GM18502 (cell line): ENCODE measurements at regions not wholly inside any gene's neighbourhood (a gene's known extent, or its start where the extent isn't known, plus 50 kb on each side); places are given as distances from the start of the nearest gene placed in this dataset.

Experiments
- ATAC-seq: cut with Tn5 transposase; IDR thresholded peaks from one replicate; pipeline ENCODE4 v1.9.1; 2021; ENCODE audit warnings: mild to moderate bottlenecking; ENCODE audit not compliant: unreplicated experiment, poor library complexity

- no peak for ATAC-seq
Observed at GRCh38 chr12:105933671-105934665, 204.8 kb downstream of the NUAK1 start.

DNA sequence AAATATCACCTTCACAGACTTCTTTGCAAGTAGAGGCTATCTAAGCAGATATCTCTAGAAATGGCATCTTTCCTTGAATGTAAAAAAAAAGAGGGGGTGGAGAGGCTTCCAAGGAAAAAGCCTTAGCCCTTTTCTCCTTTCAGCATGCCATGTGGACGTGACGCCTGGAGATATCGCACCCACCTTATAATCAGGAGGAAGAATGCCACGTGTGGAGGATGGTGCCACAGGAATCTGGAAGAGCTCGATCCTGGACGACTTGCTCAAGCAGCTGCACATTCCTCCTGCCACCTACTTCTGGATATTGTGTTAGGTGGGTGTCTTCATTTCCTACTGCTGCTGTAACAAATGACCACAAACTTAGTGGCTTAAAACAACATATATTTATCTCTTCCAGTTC is 203.6 kb downstream of the NUAK1 start:
- ATAC-seq: no peak

GRCh38 chr12:105935981-105936380 is 202.8 kb downstream of the NUAK1 start:
- no peak for ATAC-seq

DNA sequence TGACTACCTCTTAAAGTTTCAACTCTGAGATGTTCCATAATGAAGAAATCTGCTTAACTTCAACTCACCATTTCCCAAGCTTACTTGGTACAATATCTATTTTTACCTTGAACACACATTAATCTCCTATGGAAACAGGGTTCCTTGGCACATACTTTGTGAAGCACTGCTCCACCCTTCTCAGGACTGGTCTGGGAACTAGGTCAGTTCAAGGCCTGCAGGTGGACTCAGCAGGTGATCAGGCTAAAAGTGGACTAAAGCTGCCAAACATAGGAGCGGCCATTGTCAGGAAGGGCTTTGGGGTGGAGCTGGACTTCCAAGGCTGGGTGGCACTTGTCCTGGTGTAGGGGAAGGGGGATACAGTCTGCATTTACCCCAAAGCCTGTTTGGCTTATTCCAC is 202.3 kb downstream of the NUAK1 start:
- no peak for ATAC-seq

GRCh38 chr12:105937009-105937408 is 201.7 kb downstream of the NUAK1 start:
- ATAC-seq: no peak

DNA sequence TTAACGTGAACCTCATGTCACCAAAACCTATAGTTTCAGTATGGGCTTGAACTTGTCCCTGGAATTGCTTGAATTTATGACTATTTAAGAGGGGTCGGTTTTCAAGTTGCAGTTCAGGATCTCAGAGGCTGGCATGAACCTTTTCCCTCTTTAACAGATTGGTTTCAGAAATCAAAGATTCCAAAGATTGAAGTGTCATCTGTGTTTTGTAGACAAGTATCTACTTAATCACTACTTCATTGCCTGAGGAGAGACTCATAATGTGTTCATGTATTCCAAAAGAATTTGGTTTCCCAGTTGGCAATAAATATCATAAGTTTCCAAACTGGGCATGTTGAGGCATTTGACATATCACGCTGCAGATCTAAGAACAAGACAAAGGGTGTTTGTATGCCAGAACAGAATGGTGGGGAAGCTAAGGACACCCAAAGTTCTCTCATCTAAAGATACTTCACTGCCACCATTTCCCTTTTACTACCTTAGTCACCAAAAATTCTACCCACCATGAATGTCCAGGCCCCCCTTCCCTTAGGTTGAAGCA is 199.5 kb downstream of the NUAK1 start:
- no peak for ATAC-seq

GRCh38 chr12:105942281-105942680 is 196.5 kb downstream of the NUAK1 start:
- ATAC-seq: no peak

DNA sequence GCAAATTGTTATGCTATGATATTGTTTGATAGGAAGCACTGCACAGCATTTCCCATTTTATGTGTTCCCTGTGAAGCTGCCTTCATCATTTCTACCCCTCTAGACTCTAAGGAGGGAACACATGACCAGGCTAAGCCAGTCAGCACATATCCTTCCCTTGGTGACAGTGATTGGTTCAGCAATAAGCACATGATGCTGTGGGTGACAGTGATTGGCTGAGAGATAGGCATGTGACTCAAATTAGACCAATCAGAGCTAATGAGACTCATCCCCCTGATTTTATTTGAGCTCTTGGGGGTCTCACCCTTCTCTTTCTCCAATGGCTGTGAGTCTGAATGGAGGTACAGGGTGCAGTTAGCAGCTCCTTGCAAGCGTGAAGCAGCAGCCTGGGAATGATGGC is 195.2 kb downstream of the NUAK1 start:
- no peak for ATAC-seq

DNA sequence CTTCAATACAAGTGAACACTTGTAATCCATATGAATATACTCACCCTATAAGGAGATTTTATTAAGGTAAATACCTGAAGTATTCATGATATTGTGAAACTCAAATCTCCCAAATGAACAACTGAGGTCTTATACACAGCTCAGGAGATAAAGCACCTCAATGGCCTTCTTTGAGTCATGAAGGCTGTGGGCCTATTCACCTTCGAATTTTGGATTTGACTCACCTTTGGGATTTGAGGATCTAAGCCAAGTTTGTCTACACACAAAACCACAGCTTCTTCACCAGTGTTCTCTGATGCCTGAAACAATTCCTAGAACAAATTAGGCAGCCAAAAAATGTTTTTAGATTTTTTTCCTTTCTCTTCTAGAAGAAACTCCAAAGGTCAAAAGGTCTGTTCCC is 194.1 kb downstream of the NUAK1 start:
- no peak for ATAC-seq

DNA sequence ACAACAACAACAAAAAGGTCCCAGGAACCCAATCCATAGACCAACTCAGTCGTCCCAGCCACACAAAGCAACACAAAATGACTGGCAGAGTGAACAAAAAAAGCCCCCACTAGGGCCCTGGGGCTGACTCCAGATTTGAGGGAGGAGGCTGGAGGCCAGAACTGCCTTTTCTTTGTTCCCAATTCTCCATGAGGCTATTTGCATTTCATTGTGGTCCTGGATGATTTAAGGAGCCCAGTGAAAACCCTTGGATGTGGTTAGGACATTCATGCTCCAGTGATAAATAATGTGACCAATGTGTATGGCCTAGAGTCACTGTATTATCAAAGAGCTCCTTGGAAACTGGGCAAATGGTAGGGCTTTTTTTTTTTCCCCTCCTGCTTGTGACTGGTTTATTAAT is 192.9 kb downstream of the NUAK1 start:
- ATAC-seq: no peak

- no peak for ATAC-seq
Observed at GRCh38 chr12:105946493-105946901, 192.3 kb downstream of the NUAK1 start.

- no peak for ATAC-seq
Observed at GRCh38 chr12:105947906-105948305, 190.8 kb downstream of the NUAK1 start.

DNA sequence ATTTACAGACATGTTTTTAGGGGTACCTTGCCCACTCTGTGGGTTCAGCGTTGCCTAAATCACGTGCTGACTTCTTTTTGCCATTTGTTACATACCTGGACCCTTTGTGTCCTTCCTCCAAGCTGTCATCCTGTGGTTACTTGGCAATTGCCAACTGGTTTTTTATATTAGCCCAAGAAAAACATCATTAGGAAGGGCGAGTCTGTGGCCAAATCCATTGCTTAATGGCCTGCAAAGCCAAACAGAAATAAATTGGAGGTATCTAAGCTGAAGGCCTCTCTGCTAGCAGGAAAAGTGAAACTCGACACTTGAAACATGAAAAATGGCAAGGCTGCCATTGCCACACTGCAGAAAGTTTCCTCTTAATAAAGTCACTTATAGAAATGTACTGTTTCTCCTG is 190.4 kb downstream of the NUAK1 start:
- no peak for ATAC-seq

GRCh38 chr12:105949391-105949790 is 189.4 kb downstream of the NUAK1 start:
- ATAC-seq: no peak

GRCh38 chr12:105951732-105952131 is 187.0 kb downstream of the NUAK1 start:
- ATAC-seq: no peak

GRCh38 chr12:105954951-105955931 is 183.5 kb downstream of the NUAK1 start:
- ATAC-seq: no peak

- no peak for ATAC-seq
Observed at GRCh38 chr12:105955976-105956375, 182.8 kb downstream of the NUAK1 start.

DNA sequence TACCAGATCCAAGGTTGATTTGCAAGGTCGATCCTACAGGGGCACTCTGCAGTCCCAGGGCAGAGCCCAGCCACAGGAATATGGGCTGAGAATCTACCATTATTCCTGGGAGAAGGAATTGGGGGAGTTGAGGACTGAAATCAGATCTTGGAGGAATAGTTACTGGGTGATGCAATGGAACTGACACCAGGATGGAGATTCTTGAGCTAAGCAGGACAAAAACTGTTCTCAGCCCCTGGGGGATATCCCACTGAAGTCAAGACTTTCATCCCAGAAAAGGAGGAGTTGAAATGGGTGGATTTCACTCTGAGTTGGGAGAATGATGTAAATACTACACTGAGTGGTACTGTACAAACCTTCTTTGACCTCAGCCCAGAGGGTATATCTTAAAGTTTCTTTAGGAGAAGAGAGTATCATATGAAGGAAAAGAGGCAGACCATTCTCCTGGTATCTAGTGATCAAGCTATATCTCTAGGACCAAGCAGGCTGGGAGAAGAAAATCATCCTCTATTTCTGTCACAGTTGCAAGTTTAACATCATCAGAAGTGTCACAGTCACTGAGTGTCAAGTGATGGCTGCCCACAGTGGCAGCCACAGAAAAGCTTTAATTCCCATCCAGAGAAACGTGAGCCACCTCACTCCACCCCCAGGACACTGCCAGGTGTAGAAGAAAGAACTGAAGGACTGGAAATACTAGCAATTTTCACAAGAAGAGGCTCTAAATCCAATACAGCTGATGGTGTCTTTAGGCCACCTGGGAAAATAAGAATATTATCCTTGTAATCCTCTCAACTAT is 181.9 kb downstream of the NUAK1 start:
- ATAC-seq: no peak

DNA sequence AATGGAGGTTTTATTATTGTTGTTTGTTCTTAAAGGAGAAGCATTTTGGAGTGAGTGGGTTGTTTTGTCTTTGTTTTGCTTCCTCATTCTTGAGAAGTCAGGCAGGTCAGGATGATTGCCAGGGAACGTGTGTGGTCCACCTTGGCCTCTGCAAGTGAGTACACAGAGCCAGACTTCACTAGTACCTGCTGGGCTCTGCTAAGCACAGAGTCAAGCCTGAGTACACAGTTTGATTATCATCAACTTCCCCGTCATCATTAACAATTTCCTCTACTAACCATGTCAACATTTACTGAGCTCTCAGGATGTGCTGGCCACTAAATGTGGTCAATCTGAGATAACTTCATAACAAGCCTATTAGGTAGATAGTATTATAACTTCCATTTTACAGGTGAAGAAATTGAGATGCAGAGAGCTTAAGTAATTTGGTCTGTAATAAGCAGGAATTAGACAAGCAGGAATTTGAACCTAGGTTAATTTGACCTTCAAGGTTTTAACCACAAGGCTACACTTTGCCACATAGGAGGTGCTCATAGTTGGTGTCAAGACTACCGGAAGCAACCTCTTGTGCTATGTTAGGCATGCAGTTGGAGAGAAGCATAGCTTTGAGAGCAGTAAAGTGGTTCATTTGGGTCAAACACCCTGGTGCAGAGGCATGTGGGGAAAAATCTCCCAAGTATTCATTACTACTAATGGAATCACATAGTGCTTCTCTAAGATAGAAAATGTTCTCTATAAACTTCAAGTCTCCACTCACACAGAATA is 178.3 kb downstream of the NUAK1 start:
- no peak for ATAC-seq
